HCEC 1CT (cell line): ENCODE measurements at regions not wholly inside any gene's neighbourhood (a gene's known extent, or its start where the extent isn't known, plus 50 kb on each side); places are given as distances from the start of the nearest gene placed in this dataset.

Experiments
- DNase-seq: peaks from one replicate; pipeline ENCODE4 v3.0.0-alpha.2; 2017

GRCh38 chr9:114733816-114734215 lies 51.8 kb upstream of the TEX48 start:
- peak; percentile 70 for DNase-seq

GRCh38 chr9:114732823-114733222 lies 50.8 kb upstream of the TEX48 start:
- DNase-seq = peak; percentile 38
